K562 (cell line): ENCODE measurements at regions not wholly inside any gene's neighbourhood (a gene's known extent, or its start where the extent isn't known, plus 50 kb on each side); places are given as distances from the start of the nearest gene placed in this dataset.

Source experiments
- ATAC-seq: fragments of 200-7000 bp; cut with Tn5 transposase; 3 replicates; pipeline ENCODE4 v1.9.1; 2020; ENCODE audit warnings: moderate library complexity
- BruUV-seq: library from RNA; stranded (reverse); fragments of 400-500 nt; replicated peaks from 2 replicates; lab custom pipeline; 2021; lab: Mats Ljungman, UMichigan
- CTCF ChIA-PET: fragments of 300-600 bp; formaldehyde crosslinking; extraction: SDS; loops from one replicate; lab custom pipeline; 2021; ENCODE audit warnings: low intra/inter-chr PET ratio; lab: Yijun Ruan, JAX
- POLR2A ChIA-PET: fragments of 300-600, 350-650 bp; sonication (Branson Sonifier 250); formaldehyde crosslinking; extraction: SDS; loops from one replicate; lab custom pipeline; 2021; ENCODE audit warnings: antibody characterized with exemption, inconsistent platforms; lab: Yijun Ruan, JAX
- DNase-seq, 4 experiments: peaks; one replicate each; pipeline versions ENCODE4 v3.0.0 to v3.0.0-alpha.2; 2011 to 2018; ENCODE audit warnings: low spot score in 3 of 4, mixed read lengths in 3 of 4; ENCODE audit errors: extremely low read depth in 1 of 4
- FAIRE-seq: peaks from 2 replicates; lab custom pipeline; 2011; peaks lifted over from hg19 to GRCh38; lab: Jason Lieb, UNC
- H2AFZ ChIP-seq: 2 replicates; pipeline ENCODE4 v1.6.0; 2011; ENCODE audit warnings: low read depth, low read length, control low read depth, inconsistent platforms
- H3K27ac ChIP-seq: fragments of 200-600 bp; 3 replicates; pipeline ENCODE4 v1.8.0; 2011; ENCODE audit warnings: low read depth, mild to moderate bottlenecking, control low read depth, inconsistent platforms, low read length, moderate library complexity, mixed read lengths; ENCODE audit errors: extremely low read depth
- H3K27me3 ChIP-seq, 2 experiments: fragments of 300-600 bp in 1 of 2; 2 replicates in 1 of 2; 3 replicates in 1 of 2; pipeline versions ENCODE4 v1.6.0 to v1.8.0; 2011; ENCODE audit warnings: inconsistent platforms in 2 of 2, low read length in 2 of 2, mild to moderate bottlenecking in 1 of 2, mixed read lengths in 1 of 2, moderate library complexity in 1 of 2; ENCODE audit not compliant: control insufficient read depth in 2 of 2, insufficient read depth in 2 of 2
- H3K36me3 ChIP-seq: fragments of 300-600 bp; 3 replicates; pipeline ENCODE4 v1.8.0; 2011; ENCODE audit warnings: mild to moderate bottlenecking, low read length, inconsistent platforms; ENCODE audit not compliant: control insufficient read depth, insufficient read depth
- H3K4me1 ChIP-seq, 2 experiments: fragments of 200-600 bp in 1 of 2; replicated peaks in 1 of 2; 2 replicates in 1 of 2; 3 replicates in 1 of 2; pipeline versions ENCODE4 v1.5.1 to v1.8.0; 2011; ENCODE audit warnings: inconsistent platforms in 2 of 2, low read length in 2 of 2, mild to moderate bottlenecking in 1 of 2, mixed read lengths in 1 of 2, moderate library complexity in 1 of 2; ENCODE audit not compliant: control insufficient read depth in 2 of 2, insufficient read depth in 2 of 2
- H3K4me2 ChIP-seq: 2 replicates; pipeline ENCODE4 v1.6.1; 2011; ENCODE audit warnings: low read length, control low read depth, inconsistent platforms, mixed read lengths; ENCODE audit not compliant: insufficient read depth
- H3K4me3 ChIP-seq: fragments of 200-600 bp; sonication (generic), shearing (Covaris generic); 2 replicates; pipeline ENCODE4 v1.5.1; 2016; ENCODE audit warnings: control low read depth, inconsistent platforms
- H3K79me2 ChIP-seq: fragments of 200-600 bp; 3 replicates; pipeline ENCODE4 v1.8.0; 2011; ENCODE audit warnings: low read length, inconsistent platforms; ENCODE audit not compliant: control insufficient read depth, insufficient read depth
- H3K9ac ChIP-seq, 2 experiments: 2 replicates each; pipeline versions ENCODE4 v1.6.0 to v1.6.1; 2011; ENCODE audit warnings: low read depth in 2 of 2, low read length in 2 of 2, control low read depth in 1 of 2, inconsistent platforms in 1 of 2, mild to moderate bottlenecking in 1 of 2, mixed read lengths in 1 of 2; ENCODE audit not compliant: insufficient read depth in 1 of 2
- H3K9me1 ChIP-seq: one replicate; pipeline ENCODE4 v1.6.0; 2011; ENCODE audit warnings: inconsistent platforms, mild to moderate bottlenecking, low read length, moderate library complexity; ENCODE audit not compliant: control insufficient read depth, insufficient read depth
- H3K9me3 ChIP-seq: replicated peaks from 2 replicates; pipeline ENCODE4 v1.5.1; 2011; ENCODE audit warnings: low read depth, low read length, inconsistent platforms; ENCODE audit not compliant: control insufficient read depth, insufficient read depth
- H4K20me1 ChIP-seq: replicated peaks from 2 replicates; pipeline ENCODE4 v1.6.1; 2011; ENCODE audit warnings: low read length, inconsistent platforms, mixed read lengths; ENCODE audit not compliant: control insufficient read depth, insufficient read depth
- BACH1 ChIP-seq: fragments of 200-800 bp; sonication (Bioruptor generic); IDR thresholded peaks from 2 replicates; pipeline ENCODE4 v1.6.1; 2016; ENCODE audit warnings: missing genetic modification characterization, missing compliant biosample characterization
- EZH2 ChIP-seq: IDR thresholded peaks from 2 replicates; pipeline ENCODE4 v1.6.1; 2012; ENCODE audit warnings: low read depth, mild to moderate bottlenecking, inconsistent platforms, low read length, borderline replicate concordance
- PHF20 ChIP-seq: fragments of 450-650 bp; IDR thresholded peaks from 2 replicates; pipeline ENCODE4 v1.6.1; 2018; ENCODE audit not compliant: partially characterized antibody
- WGBS: fragments of 100-300 bp; shearing (Covaris generic); methylation state at CpG from one replicate; pipeline ENCODE4 v1.1.6; 2016; ENCODE audit warnings: low coverage, mixed read lengths; ENCODE audit not compliant: insufficient coverage; ENCODE audit errors: missing lambda C conversion rate; 5-methylcytosine and 5-hydroxymethylcytosine counted together
- in situ Hi-C: fragments of 300-500 bp; cut with MboI; formaldehyde crosslinking; loops from 4 replicates; pipeline ENCODE4 v1.15.0; 2018; ENCODE audit warnings: inconsistent platforms, mixed read lengths
- intact Hi-C: fragments of 100-400 bp; cut with micrococcal nuclease; formaldehyde crosslinking; loops from 2 replicates; pipeline ENCODE4 v1.14.2; 2022
- TF ChIP-seq, protein P1 (sequence below): fragments of 450-650 bp; IDR thresholded peaks from 2 replicates; pipeline ENCODE4 v1.6.1; 2016; ENCODE audit warnings: mild to moderate bottlenecking, moderate library complexity
- TF ChIP-seq, protein P2 (sequence below): sonication (generic); formaldehyde crosslinking; IDR thresholded peaks from 2 replicates; pipeline ENCODE4 v1.8.0; 2023; ENCODE audit warnings: mild to moderate bottlenecking, missing genetic modification reagents
- TF ChIP-seq, protein P3 (sequence below): sonication (generic); formaldehyde crosslinking; IDR thresholded peaks from 2 replicates; pipeline ENCODE4 v1.8.0; 2022; ENCODE audit warnings: missing genetic modification reagents, mild to moderate bottlenecking, borderline replicate concordance

DNA sequence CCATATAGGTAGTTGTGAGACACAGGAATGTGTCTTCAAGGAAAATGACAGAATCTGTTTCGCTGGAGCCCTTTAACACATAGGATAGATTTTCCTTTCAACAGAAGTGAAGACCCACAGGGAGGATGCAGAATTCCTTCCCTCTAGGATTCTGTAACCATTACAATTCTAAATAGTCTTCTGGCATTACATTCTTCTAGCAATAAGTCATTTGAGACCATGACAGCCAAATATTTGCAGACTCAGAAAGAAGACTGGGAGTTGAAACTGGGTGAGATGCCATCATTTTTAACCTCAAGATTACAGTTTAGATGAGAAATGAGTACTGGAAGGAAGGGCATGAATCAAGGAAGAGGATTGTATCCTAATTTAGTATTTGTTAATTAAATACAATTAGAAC, 61.6 kb downstream of the ZBTB18 start:
- in situ Hi-C loops, result no loop called here
- H3K9me1 ChIP-seq, result no peaks in the 10 kb centered on the region
- DNase-seq (no peak), FAIRE-seq (no peak), ATAC-seq (no peak)
- BruUV-seq, result no TSS peak
- H2AFZ ChIP-seq, result no peak overlapping the region
- no peaks in the 10 kb centered on the region for H3K4me1 ChIP-seq
- CTCF ChIA-PET, result no interaction called here
- no peak overlapping the region for H3K4me2 ChIP-seq
- POLR2A ChIA-PET, result no interaction called here
- H3K79me2 ChIP-seq, result no peaks in the 10 kb centered on the region
- no peaks in the 10 kb centered on the region for H3K9me3 ChIP-seq
- 0% methylated on average over 1 of the region's 1 CpG for WGBS
- intact Hi-C loops, result no loop called here
- H4K20me1 ChIP-seq, result no peaks in the 10 kb centered on the region
- H3K27me3 ChIP-seq, result peaks cover 15 to 16% of the 10 kb centered on the region in 2 experiments; a peak in 4 of 5 replicates
- H3K9ac ChIP-seq, result no peak overlapping the region
- H3K27ac ChIP-seq, result no peak overlapping the region
- no peak overlapping the region for H3K4me3 ChIP-seq
- no peaks in the 10 kb centered on the region for H3K36me3 ChIP-seq
- TF ChIP-seq BACH1 (tag), result no peak
- TF ChIP-seq, protein P1, sequence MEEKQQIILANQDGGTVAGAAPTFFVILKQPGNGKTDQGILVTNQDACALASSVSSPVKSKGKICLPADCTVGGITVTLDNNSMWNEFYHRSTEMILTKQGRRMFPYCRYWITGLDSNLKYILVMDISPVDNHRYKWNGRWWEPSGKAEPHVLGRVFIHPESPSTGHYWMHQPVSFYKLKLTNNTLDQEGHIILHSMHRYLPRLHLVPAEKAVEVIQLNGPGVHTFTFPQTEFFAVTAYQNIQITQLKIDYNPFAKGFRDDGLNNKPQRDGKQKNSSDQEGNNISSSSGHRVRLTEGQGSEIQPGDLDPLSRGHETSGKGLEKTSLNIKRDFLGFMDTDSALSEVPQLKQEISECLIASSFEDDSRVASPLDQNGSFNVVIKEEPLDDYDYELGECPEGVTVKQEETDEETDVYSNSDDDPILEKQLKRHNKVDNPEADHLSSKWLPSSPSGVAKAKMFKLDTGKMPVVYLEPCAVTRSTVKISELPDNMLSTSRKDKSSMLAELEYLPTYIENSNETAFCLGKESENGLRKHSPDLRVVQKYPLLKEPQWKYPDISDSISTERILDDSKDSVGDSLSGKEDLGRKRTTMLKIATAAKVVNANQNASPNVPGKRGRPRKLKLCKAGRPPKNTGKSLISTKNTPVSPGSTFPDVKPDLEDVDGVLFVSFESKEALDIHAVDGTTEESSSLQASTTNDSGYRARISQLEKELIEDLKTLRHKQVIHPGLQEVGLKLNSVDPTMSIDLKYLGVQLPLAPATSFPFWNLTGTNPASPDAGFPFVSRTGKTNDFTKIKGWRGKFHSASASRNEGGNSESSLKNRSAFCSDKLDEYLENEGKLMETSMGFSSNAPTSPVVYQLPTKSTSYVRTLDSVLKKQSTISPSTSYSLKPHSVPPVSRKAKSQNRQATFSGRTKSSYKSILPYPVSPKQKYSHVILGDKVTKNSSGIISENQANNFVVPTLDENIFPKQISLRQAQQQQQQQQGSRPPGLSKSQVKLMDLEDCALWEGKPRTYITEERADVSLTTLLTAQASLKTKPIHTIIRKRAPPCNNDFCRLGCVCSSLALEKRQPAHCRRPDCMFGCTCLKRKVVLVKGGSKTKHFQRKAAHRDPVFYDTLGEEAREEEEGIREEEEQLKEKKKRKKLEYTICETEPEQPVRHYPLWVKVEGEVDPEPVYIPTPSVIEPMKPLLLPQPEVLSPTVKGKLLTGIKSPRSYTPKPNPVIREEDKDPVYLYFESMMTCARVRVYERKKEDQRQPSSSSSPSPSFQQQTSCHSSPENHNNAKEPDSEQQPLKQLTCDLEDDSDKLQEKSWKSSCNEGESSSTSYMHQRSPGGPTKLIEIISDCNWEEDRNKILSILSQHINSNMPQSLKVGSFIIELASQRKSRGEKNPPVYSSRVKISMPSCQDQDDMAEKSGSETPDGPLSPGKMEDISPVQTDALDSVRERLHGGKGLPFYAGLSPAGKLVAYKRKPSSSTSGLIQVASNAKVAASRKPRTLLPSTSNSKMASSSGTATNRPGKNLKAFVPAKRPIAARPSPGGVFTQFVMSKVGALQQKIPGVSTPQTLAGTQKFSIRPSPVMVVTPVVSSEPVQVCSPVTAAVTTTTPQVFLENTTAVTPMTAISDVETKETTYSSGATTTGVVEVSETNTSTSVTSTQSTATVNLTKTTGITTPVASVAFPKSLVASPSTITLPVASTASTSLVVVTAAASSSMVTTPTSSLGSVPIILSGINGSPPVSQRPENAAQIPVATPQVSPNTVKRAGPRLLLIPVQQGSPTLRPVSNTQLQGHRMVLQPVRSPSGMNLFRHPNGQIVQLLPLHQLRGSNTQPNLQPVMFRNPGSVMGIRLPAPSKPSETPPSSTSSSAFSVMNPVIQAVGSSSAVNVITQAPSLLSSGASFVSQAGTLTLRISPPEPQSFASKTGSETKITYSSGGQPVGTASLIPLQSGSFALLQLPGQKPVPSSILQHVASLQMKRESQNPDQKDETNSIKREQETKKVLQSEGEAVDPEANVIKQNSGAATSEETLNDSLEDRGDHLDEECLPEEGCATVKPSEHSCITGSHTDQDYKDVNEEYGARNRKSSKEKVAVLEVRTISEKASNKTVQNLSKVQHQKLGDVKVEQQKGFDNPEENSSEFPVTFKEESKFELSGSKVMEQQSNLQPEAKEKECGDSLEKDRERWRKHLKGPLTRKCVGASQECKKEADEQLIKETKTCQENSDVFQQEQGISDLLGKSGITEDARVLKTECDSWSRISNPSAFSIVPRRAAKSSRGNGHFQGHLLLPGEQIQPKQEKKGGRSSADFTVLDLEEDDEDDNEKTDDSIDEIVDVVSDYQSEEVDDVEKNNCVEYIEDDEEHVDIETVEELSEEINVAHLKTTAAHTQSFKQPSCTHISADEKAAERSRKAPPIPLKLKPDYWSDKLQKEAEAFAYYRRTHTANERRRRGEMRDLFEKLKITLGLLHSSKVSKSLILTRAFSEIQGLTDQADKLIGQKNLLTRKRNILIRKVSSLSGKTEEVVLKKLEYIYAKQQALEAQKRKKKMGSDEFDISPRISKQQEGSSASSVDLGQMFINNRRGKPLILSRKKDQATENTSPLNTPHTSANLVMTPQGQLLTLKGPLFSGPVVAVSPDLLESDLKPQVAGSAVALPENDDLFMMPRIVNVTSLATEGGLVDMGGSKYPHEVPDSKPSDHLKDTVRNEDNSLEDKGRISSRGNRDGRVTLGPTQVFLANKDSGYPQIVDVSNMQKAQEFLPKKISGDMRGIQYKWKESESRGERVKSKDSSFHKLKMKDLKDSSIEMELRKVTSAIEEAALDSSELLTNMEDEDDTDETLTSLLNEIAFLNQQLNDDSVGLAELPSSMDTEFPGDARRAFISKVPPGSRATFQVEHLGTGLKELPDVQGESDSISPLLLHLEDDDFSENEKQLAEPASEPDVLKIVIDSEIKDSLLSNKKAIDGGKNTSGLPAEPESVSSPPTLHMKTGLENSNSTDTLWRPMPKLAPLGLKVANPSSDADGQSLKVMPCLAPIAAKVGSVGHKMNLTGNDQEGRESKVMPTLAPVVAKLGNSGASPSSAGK, result no peak
- no peak for TF ChIP-seq PHF20
- TF ChIP-seq, protein P2, sequence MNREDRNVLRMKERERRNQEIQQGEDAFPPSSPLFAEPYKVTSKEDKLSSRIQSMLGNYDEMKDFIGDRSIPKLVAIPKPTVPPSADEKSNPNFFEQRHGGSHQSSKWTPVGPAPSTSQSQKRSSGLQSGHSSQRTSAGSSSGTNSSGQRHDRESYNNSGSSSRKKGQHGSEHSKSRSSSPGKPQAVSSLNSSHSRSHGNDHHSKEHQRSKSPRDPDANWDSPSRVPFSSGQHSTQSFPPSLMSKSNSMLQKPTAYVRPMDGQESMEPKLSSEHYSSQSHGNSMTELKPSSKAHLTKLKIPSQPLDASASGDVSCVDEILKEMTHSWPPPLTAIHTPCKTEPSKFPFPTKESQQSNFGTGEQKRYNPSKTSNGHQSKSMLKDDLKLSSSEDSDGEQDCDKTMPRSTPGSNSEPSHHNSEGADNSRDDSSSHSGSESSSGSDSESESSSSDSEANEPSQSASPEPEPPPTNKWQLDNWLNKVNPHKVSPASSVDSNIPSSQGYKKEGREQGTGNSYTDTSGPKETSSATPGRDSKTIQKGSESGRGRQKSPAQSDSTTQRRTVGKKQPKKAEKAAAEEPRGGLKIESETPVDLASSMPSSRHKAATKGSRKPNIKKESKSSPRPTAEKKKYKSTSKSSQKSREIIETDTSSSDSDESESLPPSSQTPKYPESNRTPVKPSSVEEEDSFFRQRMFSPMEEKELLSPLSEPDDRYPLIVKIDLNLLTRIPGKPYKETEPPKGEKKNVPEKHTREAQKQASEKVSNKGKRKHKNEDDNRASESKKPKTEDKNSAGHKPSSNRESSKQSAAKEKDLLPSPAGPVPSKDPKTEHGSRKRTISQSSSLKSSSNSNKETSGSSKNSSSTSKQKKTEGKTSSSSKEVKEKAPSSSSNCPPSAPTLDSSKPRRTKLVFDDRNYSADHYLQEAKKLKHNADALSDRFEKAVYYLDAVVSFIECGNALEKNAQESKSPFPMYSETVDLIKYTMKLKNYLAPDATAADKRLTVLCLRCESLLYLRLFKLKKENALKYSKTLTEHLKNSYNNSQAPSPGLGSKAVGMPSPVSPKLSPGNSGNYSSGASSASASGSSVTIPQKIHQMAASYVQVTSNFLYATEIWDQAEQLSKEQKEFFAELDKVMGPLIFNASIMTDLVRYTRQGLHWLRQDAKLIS (CRISPR knock-in tag), result no peak
- TF ChIP-seq EZH2, result no peak
- TF ChIP-seq, protein P3, sequence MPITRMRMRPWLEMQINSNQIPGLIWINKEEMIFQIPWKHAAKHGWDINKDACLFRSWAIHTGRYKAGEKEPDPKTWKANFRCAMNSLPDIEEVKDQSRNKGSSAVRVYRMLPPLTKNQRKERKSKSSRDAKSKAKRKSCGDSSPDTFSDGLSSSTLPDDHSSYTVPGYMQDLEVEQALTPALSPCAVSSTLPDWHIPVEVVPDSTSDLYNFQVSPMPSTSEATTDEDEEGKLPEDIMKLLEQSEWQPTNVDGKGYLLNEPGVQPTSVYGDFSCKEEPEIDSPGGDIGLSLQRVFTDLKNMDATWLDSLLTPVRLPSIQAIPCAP, result no peak
